ENCODE measurements at regions not wholly inside any gene's neighbourhood (a gene's known extent, or its start where the extent isn't known, plus 50 kb on each side); places are given as distances from the start of the nearest gene placed in this dataset.

DNA sequence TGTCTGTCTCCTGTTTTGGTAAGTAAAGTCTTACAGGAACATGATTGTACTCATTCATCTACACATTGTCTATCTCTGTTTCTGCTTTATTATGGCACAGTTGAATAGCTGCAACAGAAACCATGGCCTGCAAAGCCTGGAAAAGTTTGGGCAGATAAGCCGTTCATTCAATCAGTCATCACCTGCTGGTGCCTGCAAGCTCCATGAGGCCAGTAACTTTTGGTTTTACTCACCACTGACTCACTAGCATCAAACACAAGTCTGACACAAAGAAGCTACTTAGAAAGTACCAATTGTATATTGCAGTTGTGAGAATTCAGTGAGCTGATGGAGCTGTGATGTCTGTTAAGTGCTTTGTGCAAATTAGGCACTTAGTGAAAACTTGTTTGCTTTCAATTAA, 373.6 kb upstream of the SGCD start:
- Histone ChIP-seq H2AK5ac (ENCODE audit: low read depth, low read length) (no peak overlapping the region), H3K23me2 (ENCODE audit: low read depth, low read length) (no peaks in the 10 kb centered on the region), H3K79me2 (ENCODE audit: control insufficient read depth in 1 of 2, insufficient read depth in 2 of 2, low read length in 2 of 2) (no peaks in the 10 kb centered on the region), H3K14ac (ENCODE audit: insufficient read length) (no peak overlapping the region), H2BK12ac (ENCODE audit: low read depth, low read length) (no peak overlapping the region), H2BK20ac (ENCODE audit: low read length) (no peak overlapping the region), H3K4ac (replicated peaks; ENCODE audit: insufficient read length, low read depth, low read length) (no peak overlapping the region), H3K4me1 (replicated peaks in 1 of 4; ENCODE audit: control insufficient read depth in 3 of 4, insufficient read depth in 4 of 4, low read length in 3 of 4) (peaks cover 0 to 6% (median 3%) of the 10 kb centered on the region in 4 experiments; a peak in 1 of 7 replicates), H4K20me1 (replicated peaks in 1 of 2; ENCODE audit: control insufficient read depth in 1 of 2, insufficient read depth in 2 of 2, low read length in 2 of 2) (no peaks in the 10 kb centered on the region), H2BK15ac (ENCODE audit: low read length) (no peak overlapping the region), H3K36me3 (ENCODE audit: control insufficient read depth in 2 of 4, insufficient read depth in 4 of 4, low read length in 3 of 4) (no peaks in the 10 kb centered on the region), H4K5ac (ENCODE audit: insufficient read length, low read depth, low read length) (no peak overlapping the region), H3K4me2 (ENCODE audit: insufficient read depth in 1 of 2, low read depth in 2 of 2, low read length in 2 of 2) (no peak overlapping the region), H2BK5ac (ENCODE audit: low read depth, low read length) (no peak overlapping the region), H4K8ac (ENCODE audit: extremely low read depth, insufficient read depth, low read length) (no peak overlapping the region), H3K79me1 (ENCODE audit: low read depth, low read length) (no peaks in the 10 kb centered on the region), H4K91ac (replicated peaks; ENCODE audit: insufficient read length, low read length) (no peak overlapping the region), H3K18ac (ENCODE audit: extremely low read depth, low read length) (no peak overlapping the region), H3K27ac (ENCODE audit: low read depth, low read length) (no peak overlapping the region), H3K9ac (replicated peaks in 1 of 4; ENCODE audit: extremely low read depth in 1 of 4, low read depth in 3 of 4, low read length in 3 of 4) (no peak overlapping the region), H2AFZ (ENCODE audit: low read length) (no peak overlapping the region), H3K9me3 (ENCODE audit: insufficient read depth in 2 of 2, low read depth in 1 of 2, low read length in 1 of 2) (no peaks in the 10 kb centered on the region), H2BK120ac (replicated peaks; ENCODE audit: low read depth, low read length) (no peak overlapping the region), H3K56ac (replicated peaks; ENCODE audit: insufficient read length, low read depth, low read length) (no peak overlapping the region), H3K27me3 (replicated peaks in 1 of 4; ENCODE audit: control insufficient read depth in 3 of 4, extremely low read depth in 1 of 4, insufficient read depth in 3 of 4, low read length in 3 of 4) (peaks cover 0 to 1% (median 0%) of the 10 kb centered on the region in 4 experiments; a peak in 1 of 7 replicates), H3K4me3 (ENCODE audit: extremely low read depth in 1 of 4, insufficient read depth in 2 of 4, low read depth in 3 of 4, low read length in 4 of 4) (no peak overlapping the region), H3K23ac (ENCODE audit: insufficient read length) (no peak overlapping the region)
- POLR2A ChIA-PET (ENCODE audit: partially characterized antibody): no interaction called here
- CTCF ChIA-PET (ENCODE audit: partially characterized antibody): interaction anchor here (0.8 kb wide), 1 partner anchor 9 kb away, joined by 3 read pairs; no protein-coding TSS in a partner anchor
- FAIRE-seq: no peak
- no peak for DNase-seq (ENCODE audit: low read depth in 1 of 2, low spot score in 2 of 2)
- WGBS, 2 experiments (ENCODE audit: extremely low coverage in 1 of 2, insufficient coverage in 1 of 2, insufficient read length in 1 of 2, insufficient replicate concordance in 2 of 2, low coverage in 1 of 2, low lambda C conversion rate in 2 of 2, missing lambda C conversion rate in 1 of 2): 88% methylated on average over 1 of the region's 1 CpG; no CpG with 5 or more reads in 1 of the 2 experiments
- no peak for TF ChIP-seq TAF1 (IDR thresholded peaks at IDR 0.05; ENCODE audit: low read depth, low read length)
- TF ChIP-seq CHD2 (IDR thresholded peaks at IDR 0.05; ENCODE audit: low read length): no peak
- TF ChIP-seq SIRT6 (IDR thresholded peaks at IDR 0.05; ENCODE audit: low read length): no peak
- no peak for TF ChIP-seq CTBP2 (IDR thresholded peaks at IDR 0.05; ENCODE audit: borderline replicate concordance, insufficient read depth, insufficient read length, low read length)
- no peak for TF ChIP-seq HDAC6 (IDR thresholded peaks at IDR 0.05; ENCODE audit: low read depth, low read length)
- TF ChIP-seq, protein P1, sequence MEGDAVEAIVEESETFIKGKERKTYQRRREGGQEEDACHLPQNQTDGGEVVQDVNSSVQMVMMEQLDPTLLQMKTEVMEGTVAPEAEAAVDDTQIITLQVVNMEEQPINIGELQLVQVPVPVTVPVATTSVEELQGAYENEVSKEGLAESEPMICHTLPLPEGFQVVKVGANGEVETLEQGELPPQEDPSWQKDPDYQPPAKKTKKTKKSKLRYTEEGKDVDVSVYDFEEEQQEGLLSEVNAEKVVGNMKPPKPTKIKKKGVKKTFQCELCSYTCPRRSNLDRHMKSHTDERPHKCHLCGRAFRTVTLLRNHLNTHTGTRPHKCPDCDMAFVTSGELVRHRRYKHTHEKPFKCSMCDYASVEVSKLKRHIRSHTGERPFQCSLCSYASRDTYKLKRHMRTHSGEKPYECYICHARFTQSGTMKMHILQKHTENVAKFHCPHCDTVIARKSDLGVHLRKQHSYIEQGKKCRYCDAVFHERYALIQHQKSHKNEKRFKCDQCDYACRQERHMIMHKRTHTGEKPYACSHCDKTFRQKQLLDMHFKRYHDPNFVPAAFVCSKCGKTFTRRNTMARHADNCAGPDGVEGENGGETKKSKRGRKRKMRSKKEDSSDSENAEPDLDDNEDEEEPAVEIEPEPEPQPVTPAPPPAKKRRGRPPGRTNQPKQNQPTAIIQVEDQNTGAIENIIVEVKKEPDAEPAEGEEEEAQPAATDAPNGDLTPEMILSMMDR (IDR thresholded peaks at IDR 0.05; ENCODE audit: control extremely low read depth in 1 of 3, insufficient read depth in 1 of 3, low read depth in 1 of 3, low read length in 3 of 3): no peak
- TF ChIP-seq, protein P2, sequence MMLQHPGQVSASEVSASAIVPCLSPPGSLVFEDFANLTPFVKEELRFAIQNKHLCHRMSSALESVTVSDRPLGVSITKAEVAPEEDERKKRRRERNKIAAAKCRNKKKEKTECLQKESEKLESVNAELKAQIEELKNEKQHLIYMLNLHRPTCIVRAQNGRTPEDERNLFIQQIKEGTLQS (IDR thresholded peaks at IDR 0.05; ENCODE audit: insufficient read depth, low read depth, low read length): no peak
- TF ChIP-seq RXRA (IDR thresholded peaks at IDR 0.05; ENCODE audit: insufficient read depth, low read depth, low read length): no peak
- no peak for TF ChIP-seq CHD1 (IDR thresholded peaks at IDR 0.05; ENCODE audit: low read depth, low read length)
- TF ChIP-seq BRCA1 (IDR thresholded peaks at IDR 0.05; ENCODE audit: low read depth, low read length): no peak
- no peak for TF ChIP-seq NANOG (IDR thresholded peaks at IDR 0.05; ENCODE audit: insufficient read depth, low read depth, low read length, poor library complexity, severe bottlenecking)
- no peak for TF ChIP-seq TBP (IDR thresholded peaks at IDR 0.05; ENCODE audit: low read depth, low read length)

Data from H1 (cell line).